Body of pancreas (tissue), 4 donors: ENCODE measurements at regions not wholly inside any gene's neighbourhood (a gene's known extent, or its start where the extent isn't known, plus 50 kb on each side); places are given as distances from the start of the nearest gene placed in this dataset.

Experiments
- ATAC-seq: fragments of 150-250 bp; one replicate; pipeline ENCODE4 v1.9.1; 2016
- DNase-seq, 4 donors: peaks; one replicate each; pipeline ENCODE4 v3.0.0-alpha.2; 2019
- H3K27ac ChIP-seq, 4 donors: fragments of 200-600 bp; sonication (generic); 1 replicate in 3 of 4; 2 replicates in 1 of 4; pipeline versions ENCODE4 v1.5.1 to v1.6.1; 2016 to 2019; ENCODE audit warnings: mild to moderate bottlenecking in 1 of 4, mixed read lengths in 1 of 4, moderate library complexity in 1 of 4
- H3K27me3 ChIP-seq, 2 donors: fragments of 200-600 bp; sonication (generic); one replicate each; pipeline ENCODE4 v1.6.0; 2016; ENCODE audit warnings: mild to moderate bottlenecking in 1 of 2
- H3K36me3 ChIP-seq, 2 donors: fragments of 200-600 bp; sonication (generic); replicated peaks in 1 of 2; 2 replicates each; pipeline ENCODE4 v1.5.1; 2016; ENCODE audit warnings: low read depth in 2 of 2; ENCODE audit not compliant: insufficient read depth in 1 of 2
- H3K4me1 ChIP-seq: fragments of 200-600 bp; sonication (generic); one replicate; pipeline ENCODE4 v1.6.0; 2016
- H3K4me3 ChIP-seq, 2 donors: fragments of 200-600 bp; sonication (generic); 1 replicate in 1 of 2; 2 replicates in 1 of 2; pipeline ENCODE4 v1.5.1; 2016 to 2019
- H3K9me3 ChIP-seq, 3 donors: fragments of 200-600 bp; sonication (generic); 1 replicate in 2 of 3; 2 replicates in 1 of 3; pipeline ENCODE4 v1.5.1; 2016
- CTCF ChIP-seq, 7 experiments: fragments of 450-650 bp in 4 of 7; fragments of 200-600 bp in 3 of 7; sonication (generic) in 3 of 7; IDR thresholded peaks; one replicate each; pipeline ENCODE4 v1.5.1; 2016 to 2019; ENCODE audit warnings: antibody characterized with exemption in 7 of 7
- POLR2A ChIP-seq, 3 donors: fragments of 450-650 bp; IDR thresholded peaks; one replicate each; pipeline ENCODE4 v1.6.1; 2016; ENCODE audit warnings: antibody characterized with exemption in 3 of 3, mild to moderate bottlenecking in 2 of 3
- WGBS, 2 donors: methylation state at CpG; one replicate each; pipeline ENCODE4 v1.1.5; 2017; 5-methylcytosine and 5-hydroxymethylcytosine counted together
- intact Hi-C: fragments of 100-400 bp; cut with DNase I; formaldehyde crosslinking; loops from one replicate; pipeline ENCODE4 v1.15.1; 2023

GRCh38 chr14:98941481-98941880 lies 330.5 kb downstream of the BCL11B start:
- TF ChIP-seq CTCF (IDR thresholded peaks at IDR 0.05) (no peak), POLR2A (IDR thresholded peaks at IDR 0.05) (no peak)

DNA sequence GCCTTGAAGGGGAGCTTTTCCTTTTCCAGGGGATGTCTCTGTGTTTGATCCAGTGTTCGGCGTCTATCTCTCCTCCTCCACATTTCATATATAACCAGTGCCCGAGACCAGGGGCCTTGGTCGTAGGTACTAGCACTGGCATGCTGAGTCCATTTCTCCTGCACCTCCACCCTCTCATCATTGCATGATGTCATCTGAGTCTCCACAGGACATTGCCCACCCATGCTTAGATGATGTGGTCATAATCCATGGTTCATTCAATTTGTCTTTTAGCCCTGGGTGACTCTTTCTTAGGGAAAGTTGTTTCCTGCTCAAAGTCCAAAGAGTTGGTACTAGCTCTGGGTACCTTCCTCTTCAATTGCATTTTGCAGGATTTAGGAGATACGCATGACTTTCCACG lies 328.1 kb downstream of the BCL11B start:
- DNase-seq (no peak), ATAC-seq (no peak)
- no peaks in the 10 kb centered on the region for H3K36me3 ChIP-seq
- no peaks in the 10 kb centered on the region for H3K9me3 ChIP-seq
- no peaks in the 10 kb centered on the region for H3K4me1 ChIP-seq
- no peaks in the 10 kb centered on the region for H3K27me3 ChIP-seq
- 83 to 85% methylated on average over 6 of the region's 6 CpGs for WGBS, 2 donors
- no peak overlapping the region for H3K27ac ChIP-seq
- no peak overlapping the region for H3K4me3 ChIP-seq
- TF ChIP-seq POLR2A (IDR thresholded peaks at IDR 0.05) (no peak), CTCF (IDR thresholded peaks at IDR 0.05) (no peak)
- intact Hi-C loops: no loop called here

More at GRCh38 chr14:98941481-98941880, 330.5 kb downstream of the BCL11B start:
- no peaks in the 10 kb centered on the region for H3K36me3 ChIP-seq
- no peaks in the 10 kb centered on the region for H3K4me1 ChIP-seq
- no peak overlapping the region for H3K27ac ChIP-seq
- DNase-seq (no peak), ATAC-seq (no peak)
- H3K27me3 ChIP-seq: no peaks in the 10 kb centered on the region
- intact Hi-C loops: no loop called here
- H3K9me3 ChIP-seq: no peaks in the 10 kb centered on the region
- no peak overlapping the region for H3K4me3 ChIP-seq

DNA sequence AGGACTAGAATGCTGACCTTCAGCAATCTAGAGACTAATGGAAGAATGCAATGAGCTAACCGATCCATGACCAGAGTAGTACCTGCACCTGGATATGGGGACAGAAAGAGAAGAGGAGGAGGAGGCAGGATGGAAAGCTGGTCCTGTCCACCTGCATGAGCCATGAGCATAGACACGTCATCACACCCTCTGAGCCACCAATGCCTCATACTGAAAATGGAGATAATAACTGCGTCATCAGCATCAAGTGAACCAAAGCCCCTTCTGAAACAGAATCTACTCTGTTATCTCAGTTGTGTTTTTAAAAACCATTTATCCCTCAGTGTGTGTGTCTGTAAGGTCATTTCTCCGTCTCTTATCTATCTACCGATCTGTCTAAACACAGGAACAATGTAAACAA lies 327.0 kb downstream of the BCL11B start:
- Histone ChIP-seq H3K36me3 (no peaks in the 10 kb centered on the region), H3K27ac (no peak overlapping the region), H3K4me1 (no peaks in the 10 kb centered on the region), H3K4me3 (no peak overlapping the region), H3K9me3 (no peaks in the 10 kb centered on the region), H3K27me3 (no peaks in the 10 kb centered on the region)
- intact Hi-C loops: no loop called here
- WGBS, 2 donors: 37 to 61% methylated on average over 5 of the region's 5 CpGs
- ATAC-seq (no peak), DNase-seq (no peak)
- TF ChIP-seq POLR2A (IDR thresholded peaks at IDR 0.05) (no peak), CTCF (IDR thresholded peaks at IDR 0.05) (no peak)

DNA sequence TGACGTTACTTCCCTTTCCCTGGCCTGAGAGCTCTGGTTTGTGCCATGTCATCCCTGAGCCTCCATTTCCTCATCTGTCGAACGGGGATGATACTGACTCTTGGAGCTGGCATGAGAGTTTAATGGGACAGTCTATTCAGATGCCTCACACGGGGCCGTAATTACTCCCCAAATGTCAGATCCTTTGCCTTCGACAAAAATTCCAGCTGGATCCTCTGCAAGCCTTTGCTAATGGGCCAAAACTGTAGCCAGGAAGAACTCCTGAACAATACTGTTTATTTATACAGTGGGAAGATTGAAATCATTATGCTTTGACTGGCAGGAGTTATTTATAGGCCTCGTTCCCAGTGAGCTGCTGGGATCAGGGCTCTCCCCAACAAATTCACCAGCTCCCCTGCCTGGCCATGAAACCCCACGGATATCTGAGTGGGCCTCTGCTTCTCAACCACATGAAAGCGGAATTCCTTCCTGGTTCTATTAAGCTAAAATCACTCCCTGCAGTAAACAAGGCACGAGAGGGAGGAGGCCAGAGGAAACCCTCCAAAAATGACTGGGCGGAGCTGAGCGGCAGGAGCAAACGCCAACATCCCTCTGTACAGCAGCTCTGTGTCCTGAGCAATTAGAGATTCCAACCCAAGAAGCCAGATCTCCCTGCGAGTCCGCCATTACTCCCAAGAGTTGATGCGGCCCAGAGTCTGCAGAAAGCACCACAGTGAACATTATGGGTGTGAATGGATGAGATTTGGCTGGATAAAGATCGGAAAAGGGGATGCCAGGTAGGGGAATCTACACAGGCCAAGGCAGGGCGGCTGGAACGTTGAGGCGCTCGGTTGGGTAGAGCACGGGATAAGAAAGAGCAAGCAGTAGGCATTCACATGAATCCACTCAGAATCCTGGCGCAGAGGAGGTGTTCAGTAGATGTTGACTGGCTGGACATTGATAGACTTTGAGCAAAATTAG lies 326.1 kb downstream of the BCL11B start:
- intact Hi-C loops: no loop called here
- no peak overlapping the region for H3K27ac ChIP-seq

DNA sequence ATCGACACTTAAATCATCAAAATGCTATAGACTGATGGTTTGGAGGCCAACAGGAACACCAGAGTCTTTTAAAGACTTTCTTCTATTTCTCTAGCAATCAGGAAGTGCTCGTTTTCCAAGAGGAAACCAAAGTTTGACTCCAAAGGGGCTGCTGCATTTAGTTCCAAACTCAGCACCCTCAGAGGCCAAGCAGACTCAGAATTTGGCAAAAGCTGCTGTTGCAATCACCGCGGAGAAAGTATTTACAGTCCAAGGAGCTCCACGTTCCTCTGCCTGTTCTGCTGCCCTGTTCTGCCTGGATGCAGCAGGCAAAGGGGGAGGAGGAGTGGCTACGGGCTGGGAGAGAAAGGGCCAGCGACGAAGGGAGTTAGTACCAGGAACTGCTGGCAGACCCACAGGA lies 325.1 kb downstream of the BCL11B start:
- no peaks in the 10 kb centered on the region for H3K27me3 ChIP-seq
- H3K27ac ChIP-seq: no peak overlapping the region
- no peak overlapping the region for H3K4me3 ChIP-seq
- WGBS, 2 donors: 34 to 45% methylated on average over 8 of the region's 8 CpGs
- TF ChIP-seq CTCF (IDR thresholded peaks at IDR 0.05) (no peak), POLR2A (IDR thresholded peaks at IDR 0.05) (no peak)
- DNase-seq (no peak), ATAC-seq (no peak)
- H3K36me3 ChIP-seq: no peaks in the 10 kb centered on the region
- H3K4me1 ChIP-seq: no peaks in the 10 kb centered on the region
- intact Hi-C loops: no loop called here
- no peaks in the 10 kb centered on the region for H3K9me3 ChIP-seq

More for the DNA sequence above, 326.1 kb downstream of the BCL11B start:
- no peaks in the 10 kb centered on the region for H3K36me3 ChIP-seq
- TF ChIP-seq POLR2A (IDR thresholded peaks at IDR 0.05): no peak
- H3K4me3 ChIP-seq: no peak overlapping the region
- ATAC-seq: no peak
- no peaks in the 10 kb centered on the region for H3K4me1 ChIP-seq
- DNase-seq: no peak
- WGBS, 2 donors: 60 to 62% methylated on average over 21 to 23 of the region's 23 CpGs
- H3K27me3 ChIP-seq: no peaks in the 10 kb centered on the region
- H3K9me3 ChIP-seq: no peaks in the 10 kb centered on the region
